HS-5 (cell line): ENCODE measurements at regions not wholly inside any gene's neighbourhood (a gene's known extent, or its start where the extent isn't known, plus 50 kb on each side); places are given as distances from the start of the nearest gene placed in this dataset.

Experiments used
- DNase-seq: peaks from one replicate; pipeline ENCODE4 v3.0.0-alpha.2; 2012; ENCODE audit warnings: low read depth

DNA sequence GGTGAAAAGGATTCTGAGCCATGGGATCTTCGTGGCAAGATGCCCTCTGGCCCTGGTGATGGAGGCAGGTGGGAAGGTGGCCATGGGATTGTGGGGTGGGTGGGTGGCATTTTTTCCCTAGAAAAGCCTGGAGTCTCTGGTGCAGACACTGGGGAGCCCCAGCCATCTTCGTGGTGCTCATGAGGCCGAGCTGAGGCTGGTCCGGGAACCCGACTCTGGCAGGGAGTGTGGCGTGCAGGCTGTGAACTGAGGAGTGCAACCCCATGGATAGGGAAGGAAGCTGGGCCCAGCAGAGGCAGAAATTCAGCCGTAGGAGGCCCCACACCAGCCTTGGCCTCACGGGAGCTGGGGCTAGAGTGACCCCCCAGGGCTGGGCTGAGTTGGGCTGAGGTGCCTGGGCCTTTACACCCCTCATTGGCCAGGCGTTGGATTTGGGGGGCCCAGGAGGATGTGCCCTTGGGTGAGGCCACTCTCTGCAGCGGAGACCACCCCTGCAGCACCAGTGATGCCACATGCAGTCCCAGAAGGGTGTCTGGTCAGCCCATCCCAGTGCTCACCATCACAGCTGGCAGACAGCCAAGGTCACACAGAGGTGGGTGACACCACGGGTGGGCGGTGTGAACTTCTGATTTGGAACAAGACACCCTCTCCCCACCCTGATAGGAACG lies 115.6 kb upstream of the HDAC4 start:
- DNase-seq: no peak

DNA sequence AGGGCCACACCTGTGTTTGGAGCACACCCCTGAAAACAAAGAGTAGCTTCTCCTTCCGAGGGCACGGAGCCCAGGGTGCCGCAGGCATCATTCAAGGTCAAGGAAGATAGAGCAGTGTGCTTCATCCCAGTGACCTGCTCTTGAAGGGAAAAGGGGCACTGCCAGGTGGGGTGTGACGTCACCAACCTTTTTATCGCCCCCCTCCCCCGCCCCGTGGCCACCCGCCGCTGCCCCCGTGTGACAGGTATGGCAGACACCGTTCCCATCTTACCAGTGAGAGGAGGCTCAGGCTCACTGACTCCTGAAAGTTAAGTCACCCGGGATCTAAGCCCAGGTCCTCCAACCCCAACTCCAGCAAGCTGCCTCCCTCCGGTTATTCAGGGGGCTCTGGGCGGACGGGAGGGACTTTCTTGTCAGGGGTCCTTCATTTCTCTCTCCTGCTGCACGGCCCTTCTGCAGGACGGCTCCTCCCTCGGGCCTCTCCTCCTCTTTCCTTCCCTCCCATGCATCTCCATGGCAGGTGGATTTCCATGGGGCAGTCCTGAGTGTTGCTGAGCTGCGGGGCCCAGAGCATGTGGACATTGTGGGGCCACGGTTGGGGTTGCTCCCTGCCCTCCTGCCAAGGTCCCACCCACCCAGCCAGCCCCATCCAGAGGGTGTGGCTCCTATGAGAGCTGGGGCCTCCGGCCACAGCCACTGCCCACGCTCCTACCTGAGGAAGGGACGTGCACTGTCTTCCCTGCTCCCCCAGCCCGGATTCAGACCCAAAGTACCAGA lies 114.1 kb upstream of the HDAC4 start:
- DNase-seq: no peak

DNA sequence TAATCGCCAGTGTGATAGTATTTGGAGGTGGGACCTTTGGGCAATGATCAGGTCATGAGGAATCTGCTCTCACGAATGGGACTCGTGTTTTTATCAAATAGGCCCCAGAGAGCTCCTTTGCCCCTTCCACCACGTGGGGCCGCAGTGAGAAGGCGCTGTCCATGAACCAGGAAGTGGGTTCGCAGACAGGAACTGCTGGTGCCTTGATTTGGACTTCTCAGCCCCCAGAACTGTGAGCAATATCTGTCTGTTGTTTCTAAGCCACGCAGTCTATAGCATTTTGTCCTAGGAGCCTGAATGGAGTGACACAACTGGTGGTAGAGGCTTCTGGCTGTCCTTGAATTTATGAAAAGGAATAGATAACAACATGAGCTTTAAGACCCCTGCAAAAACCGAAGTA lies 111.2 kb upstream of the HDAC4 start:
- no peak for DNase-seq

DNA sequence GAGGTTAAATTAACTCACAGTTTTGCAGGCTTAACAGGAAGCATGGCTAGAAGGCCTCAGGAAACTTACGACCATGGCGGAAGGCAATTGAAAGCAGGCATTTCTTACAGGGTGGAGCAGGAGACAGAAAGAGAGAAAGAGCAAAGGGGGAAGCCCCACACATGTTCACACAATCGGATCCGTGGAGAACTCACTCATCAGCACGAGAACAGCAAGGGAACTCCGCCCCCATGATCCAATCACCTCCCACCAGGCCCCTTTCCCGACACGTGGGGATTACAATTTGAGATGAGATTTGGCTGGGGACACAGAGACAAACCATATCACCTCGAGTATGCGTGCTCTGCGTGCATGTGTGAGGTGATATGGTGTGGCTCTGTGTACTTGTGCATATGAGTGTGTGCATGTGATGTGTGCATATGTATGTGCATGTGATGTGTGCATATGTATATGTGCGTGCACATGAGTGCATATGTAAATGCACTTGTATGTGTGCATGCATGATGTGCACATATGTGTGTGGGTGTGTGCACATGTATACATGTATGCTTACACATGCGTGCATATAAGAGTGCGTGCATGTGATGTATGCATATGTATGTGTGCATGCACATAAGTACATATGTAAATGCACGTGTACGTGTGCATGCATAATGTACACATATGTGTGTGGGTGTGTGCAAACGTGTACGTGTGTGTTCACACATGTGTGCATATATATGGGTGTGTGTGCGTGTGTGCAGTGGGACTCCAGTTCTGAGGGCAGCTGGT lies 108.7 kb upstream of the HDAC4 start:
- no peak for DNase-seq

DNA sequence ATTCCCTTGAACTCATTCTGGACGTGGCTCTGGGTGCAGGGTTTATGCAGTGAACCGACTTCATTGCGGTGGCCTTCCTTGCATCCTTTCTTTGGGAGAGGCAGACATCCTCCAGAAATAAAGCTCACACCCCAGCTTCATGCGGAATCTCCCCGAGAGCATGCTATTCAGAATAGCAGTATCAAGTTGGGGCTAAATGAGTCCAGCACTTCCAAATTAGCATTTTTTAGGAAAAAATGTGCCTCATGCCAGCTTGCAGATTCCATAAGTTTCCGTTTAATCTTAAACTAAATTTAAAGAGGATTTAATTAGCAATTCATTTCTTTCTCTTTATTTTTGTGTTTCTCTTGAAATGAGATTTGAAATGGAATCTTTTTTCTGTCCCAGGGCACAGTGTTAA lies 107.4 kb upstream of the HDAC4 start:
- no peak for DNase-seq

DNA sequence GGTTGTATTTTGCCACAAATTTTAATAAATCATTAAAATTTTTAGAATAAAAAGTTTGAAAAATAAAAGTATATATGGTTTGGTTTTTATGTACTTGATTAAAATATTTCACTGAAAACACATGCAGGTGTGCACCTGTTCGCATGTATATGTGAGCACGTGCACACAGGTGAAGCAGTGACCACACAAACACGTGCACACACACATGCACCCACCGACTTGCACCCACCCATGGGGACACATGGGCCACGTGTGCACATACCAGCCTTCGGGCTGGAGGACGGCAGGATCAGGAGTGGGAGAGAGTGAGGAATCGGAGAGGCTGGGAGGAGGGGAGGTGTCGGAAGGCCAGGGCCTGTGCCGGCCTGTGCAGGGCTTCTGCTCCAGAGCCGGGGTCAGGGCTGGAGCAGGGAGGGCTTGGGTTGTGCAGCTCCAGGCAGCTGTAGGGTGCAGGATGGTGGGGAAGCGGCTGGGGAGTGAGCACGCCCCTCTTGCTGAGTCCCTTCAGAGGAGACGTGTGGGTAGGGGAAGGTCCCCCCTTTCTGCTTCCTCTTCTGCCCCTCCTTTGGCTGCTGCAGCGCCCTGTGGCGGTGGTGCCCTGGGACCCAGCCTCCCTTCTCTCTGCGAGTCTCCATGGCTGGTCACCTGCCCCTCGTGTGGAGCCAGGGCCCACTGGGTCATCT lies 106.9 kb upstream of the HDAC4 start:
- no peak for DNase-seq

DNA sequence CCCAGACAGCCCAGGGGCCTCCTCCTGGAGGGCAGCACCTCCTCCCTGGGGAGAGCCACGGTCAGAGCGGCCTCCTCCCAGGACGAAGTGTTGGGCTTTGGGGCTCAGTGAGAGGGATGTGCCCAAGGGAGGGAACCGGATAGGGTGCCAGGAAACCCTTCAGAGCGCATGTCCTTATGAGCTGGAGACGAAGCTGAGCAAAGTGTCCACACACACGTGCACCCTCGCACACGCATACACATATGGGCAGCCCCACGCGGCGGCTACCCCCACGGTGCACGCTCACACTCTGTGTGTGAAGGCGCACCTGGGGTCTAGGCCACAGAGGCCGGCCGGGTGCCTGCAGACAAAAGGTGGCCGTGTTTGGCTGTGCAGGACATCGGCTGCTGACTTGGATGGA lies 106.1 kb upstream of the HDAC4 start:
- DNase-seq: no peak

DNA sequence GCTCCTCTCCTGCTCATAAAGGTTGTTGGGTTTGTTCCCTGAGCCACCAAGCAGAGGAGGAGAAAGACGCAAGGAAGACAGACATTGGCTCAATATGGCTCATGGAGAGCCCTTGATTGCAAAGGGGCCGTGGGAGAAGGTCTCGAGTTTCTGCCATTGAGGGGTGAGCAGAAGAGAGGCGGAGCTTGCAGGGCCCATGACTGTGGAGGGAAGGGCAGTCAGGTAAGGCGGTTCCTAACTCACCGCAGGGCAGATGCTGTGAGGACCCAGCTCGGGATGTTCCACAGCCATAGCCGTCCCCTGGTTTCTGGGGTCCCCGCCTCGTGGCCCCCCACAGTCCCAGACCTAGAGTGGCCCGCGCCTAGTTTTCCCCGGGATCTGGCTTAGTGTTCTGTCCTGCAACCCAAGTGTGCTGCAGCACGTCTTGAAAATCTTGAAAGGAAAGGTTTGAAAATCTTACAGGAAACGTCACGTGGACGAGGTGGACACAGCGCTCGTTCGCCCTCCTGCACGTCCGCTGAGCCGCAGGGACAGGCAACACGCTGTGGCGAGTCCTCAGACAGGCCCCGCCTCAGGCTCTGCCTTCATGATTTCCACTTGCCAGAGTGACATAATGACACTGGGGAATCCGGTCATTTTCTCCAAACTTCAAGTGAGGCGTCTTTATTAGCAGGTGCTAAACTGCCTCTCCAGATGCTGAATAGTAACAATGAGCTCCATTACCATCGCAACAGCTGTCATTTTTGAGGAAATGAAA lies 105.5 kb upstream of the HDAC4 start:
- DNase-seq: no peak

DNA sequence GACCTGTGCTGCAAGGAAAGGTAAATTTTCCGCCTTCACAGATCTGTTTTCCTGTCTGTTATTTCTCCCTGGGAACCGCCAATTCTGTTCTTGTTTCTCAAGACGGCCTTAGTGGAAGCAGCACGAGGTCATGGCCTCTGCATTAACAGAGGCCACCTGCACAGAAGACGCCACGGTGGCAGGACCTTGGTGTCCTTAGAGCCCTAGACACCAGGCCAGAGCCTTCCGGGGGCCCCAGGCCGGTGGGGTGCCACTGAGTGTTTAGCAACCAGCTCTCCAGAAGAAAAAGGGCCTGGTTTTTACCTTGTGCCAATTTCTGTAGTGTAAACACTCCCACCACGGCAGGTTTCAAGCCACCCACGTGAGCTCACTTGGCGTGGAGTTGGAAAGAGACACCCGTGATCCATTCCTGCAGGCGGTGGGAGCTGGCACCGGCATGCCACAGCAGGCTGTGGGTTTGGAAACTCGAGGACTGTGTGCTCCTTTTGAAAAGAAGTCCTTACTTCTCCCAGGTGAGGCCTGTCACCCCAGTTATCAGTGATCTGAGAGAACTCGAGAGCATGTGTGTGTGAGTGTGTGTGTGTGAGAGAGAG lies 103.9 kb upstream of the HDAC4 start:
- DNase-seq: no peak

DNA sequence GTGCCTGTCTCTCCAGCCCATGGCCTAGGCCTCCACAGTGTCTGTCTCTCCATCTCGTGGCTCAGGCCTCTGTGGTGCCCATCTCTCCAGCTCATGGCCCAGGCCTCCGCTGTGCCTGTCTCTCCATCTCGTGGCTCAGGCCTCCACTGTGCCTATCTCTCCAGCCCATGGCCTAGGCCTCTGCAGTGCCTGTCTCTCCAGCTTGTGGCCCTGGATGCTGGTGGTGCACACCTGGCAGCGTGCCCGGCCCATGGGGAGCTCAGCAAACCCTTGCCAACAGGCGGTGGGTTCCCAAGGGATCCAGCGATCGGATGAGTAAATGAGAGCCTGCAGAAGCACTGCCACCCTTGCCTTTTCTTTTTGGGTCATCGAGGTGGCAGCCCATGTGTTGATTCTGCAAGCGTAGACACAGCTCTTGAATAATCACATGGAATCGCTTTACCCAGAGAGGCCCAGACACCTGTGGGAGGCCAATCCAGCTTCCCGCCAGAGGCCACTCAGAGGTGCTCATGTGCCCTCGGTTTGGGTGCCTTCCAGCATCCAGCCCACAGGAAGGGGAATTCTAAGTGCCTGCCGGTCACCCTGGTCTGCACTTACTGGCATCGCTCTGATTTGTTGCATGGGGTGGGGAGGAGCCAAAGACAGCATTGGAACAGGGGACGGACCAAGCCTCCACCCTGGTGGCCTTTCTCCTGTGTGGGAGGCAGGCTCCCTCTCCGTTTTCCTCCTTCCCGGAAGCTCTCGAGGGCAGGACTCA lies 101.8 kb upstream of the HDAC4 start:
- no peak for DNase-seq

DNA sequence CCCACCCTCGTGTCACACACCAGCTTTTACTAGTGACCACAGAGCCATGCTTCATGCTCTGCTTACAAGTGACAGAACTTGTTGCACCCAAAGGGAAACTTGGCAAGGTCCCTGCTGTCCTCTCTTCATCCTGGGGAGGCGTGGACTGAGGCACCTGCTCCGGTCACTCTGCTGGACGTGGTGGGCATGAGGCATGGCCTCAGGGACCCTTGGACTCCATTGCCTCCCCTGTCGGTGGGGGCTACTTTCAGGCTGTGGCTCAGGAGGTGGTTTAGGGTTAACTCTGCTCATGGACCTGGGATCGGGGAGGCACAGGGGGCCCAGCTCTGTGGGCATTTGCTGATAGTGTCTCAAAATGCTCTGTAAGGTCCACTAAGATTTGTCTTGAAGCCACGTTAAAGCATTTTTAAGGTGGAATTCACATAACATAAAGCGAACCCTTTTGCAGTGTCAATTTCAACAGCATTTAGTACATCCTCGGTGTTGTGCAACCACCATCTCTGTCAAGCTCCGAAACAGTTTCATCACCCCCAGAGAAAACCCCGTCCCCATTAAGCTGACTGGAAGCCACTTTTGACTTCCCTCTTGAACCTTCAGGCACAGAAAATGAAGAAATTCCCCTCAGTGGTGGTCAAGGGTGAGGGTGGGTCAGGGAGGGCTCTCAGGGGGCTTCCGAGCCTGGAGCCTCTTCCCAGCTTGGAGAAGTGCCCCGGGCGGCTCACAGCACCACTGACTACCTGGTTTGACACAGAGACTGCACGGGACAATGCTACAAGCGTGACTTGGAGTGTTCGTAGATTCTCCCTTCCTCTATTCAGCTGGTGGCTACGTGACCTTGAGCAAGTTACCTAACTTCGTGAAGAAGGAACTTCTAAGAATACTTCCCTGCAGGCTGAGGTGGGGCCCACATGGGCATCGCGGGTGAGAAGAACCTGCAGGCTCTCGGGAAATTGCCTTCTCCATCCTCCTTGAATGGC lies 100.0 kb upstream of the HDAC4 start:
- DNase-seq: no peak

DNA sequence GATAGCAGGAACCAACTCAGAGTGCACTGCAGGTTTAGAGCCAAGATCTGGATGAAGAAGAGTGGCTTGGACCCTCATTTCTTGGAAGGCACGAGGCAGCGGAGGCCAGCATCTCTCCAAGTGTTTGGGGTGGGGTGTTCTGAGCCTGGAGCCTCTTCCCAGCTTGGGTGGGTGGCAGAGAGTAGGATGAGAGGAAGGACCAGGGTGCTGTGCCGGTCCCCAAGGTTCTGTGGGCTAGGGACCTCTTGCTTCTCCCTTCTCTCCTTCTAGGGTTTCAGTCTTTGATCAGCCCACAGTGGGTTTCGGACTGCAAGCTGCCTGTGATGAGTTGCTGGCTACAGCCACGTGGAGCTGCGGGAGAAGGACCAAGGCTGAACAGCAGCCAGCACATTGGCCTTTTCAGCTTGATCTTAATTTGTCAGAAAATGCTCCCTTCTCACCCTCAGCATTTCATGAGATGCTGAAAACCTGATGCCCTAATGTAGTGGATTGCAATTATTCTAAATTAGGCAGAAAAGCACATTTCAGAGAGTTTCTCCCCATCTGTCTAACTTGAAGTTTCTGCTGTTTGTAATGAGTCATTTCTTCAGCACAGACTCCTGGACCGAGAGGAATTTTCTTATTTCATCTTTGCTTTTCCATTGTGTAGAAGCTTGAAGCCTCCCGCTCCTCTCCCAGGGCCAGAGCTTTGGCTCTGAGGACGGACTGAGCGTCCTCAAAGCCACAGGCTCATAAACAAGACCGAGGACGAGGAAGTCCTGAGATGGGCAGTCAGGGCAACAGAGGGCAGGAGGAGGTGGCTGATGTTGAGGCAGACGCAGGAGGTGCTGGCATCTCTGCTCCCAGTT lies 99.1 kb upstream of the HDAC4 start:
- no peak for DNase-seq

DNA sequence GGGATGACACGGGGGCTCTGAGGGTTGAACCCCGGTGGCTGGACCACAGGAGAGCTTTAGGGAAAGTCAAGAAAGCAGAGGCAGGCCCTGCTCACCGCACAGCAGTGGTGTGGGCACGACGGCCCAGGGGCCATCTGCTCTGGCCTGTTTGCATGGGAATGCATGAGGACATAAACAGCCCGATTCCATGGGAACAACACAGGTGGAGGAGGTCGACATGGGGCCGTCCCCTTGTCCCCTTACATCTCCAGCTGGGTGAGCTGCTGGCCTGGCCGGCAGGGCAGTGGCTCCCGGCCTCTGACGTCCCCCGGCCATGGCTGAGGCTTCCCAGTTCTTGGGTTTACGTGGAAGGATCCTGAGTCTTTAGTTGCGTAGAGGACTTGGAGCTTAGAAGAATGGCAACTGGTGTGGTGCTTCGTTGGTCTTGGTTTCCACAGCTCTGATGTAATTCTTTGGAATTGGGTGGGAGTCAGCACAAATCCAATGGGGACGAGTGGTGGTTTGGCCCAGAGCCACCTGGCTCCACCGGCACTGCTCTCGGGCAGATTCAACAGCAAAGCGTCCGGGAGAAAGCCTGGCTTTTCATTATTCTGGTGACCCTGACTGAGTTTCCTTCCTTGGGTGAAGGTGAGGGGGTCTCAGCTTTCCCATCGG lies 98.3 kb upstream of the HDAC4 start:
- no peak for DNase-seq

DNA sequence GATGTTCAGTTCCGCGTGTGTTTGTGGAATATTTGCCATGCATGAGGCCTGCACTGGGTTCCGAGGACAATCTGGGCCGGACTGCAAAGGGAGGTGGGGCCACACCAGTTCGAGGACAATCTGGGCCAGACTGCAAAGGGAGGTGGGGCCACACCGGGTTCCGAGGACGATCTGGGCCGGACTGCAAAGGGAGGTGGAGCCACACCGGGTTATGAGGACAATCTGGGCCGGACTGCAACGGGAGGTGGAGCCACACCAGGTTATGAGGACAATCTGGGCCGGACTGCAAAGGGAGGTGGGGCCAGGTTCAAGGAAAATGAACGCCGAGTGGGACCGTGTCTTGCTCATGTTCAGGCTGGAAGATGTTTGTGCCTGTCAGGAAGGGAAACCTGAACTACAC lies 97.8 kb upstream of the HDAC4 start:
- DNase-seq: no peak

DNA sequence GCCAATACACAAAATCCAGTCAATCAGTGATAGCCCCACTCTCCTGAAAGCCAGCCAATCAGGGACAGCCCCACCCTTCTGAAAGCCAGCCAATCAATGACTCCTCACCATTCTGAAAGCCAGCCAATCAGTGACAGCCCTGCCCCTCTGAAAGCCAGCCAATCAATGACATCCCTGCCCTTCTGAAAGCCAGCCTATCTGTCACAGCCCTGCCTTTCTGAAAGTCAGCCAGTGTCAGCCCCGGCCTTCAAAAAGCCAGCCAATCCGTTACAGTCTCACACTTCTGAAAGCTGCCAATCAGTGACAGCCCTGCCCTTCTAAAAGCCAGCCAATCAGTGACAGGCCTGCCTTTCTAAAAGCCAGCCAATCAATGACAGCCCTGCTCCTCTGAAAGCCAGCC lies 95.9 kb upstream of the HDAC4 start:
- no peak for DNase-seq

DNA sequence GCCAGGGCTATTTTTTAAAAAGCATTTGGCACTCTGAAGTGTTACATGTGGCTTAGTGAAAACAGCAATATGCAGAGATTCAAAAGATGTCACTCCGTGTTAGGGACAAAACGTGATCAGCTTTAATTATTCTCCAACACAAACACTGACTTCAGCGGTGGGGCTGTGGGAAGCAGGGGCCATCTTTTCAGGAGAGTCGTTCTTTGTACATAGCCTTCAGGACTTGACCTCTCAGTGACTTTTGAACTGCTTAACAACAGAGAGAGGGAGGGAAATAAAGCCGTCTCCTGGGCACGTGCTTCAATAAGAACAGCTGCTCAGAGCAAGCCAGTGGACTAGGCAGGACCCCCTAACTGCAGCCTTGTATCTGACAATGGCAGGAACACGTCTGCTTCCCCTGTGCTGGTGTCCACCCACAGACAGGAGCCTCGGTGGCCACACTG lies 95.0 kb upstream of the HDAC4 start:
- DNase-seq: no peak

DNA sequence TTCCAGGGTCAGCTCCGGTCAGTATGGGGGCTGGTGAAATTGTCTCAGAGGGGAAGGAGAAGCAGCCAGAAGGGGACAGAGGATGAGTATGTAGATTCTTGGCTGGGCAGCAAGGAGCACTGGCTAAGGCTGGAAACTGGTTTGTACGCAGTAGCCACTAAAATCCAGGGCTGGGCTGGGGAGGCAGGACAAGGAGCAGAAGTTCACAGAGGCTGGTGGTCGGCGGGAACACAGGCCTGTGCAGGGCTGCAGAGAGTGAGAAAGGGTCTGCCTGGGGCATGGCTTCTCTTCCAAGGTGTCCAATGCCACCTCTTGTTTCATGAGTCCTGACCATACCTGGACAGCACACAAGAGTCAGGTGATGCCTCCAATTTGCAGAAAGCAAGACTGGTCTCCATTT lies 94.4 kb upstream of the HDAC4 start:
- DNase-seq: no peak

DNA sequence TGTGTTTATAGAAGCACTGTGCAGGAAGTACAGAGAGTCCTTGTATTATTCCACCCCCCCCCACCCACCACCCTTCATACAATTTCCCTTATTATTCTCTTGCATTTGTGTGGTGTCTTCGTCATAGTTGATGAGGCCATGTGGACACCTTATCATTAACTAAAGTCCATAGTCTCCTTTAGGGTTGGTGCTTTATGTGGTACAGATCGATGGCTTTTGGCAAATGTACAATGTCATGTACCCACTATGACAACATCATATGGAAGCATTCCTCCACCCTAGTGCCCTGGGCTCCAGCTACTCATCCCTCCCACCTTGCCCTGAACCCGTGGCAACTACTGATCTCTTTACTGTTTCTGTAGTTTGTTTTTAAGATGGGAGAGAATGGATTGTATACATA lies 93.8 kb upstream of the HDAC4 start:
- no peak for DNase-seq
